ENCODE measurements at regions not wholly inside any gene's neighbourhood (a gene's known extent, or its start where the extent isn't known, plus 50 kb on each side); places are given as distances from the start of the nearest gene placed in this dataset.
A peak's percentile ranks its signal among the peaks of the same experiment; 100 is the strongest.

GRCh38 chr5:29037716-29038115 is 1999.3 kb upstream of the CDH9 start:
- FAIRE-seq (no peak), DNase-seq (no peak)
- Histone ChIP-seq H3K4me1 (ENCODE audit: control insufficient read depth in 2 of 3, insufficient read depth in 2 of 3, low read depth in 1 of 3, low read length in 3 of 3) (no peaks in the 10 kb centered on the region), H3K4me3 (ENCODE audit: low read length in 3 of 3) (no peak overlapping the region), H3K27ac (ENCODE audit: low read depth in 2 of 2, low read length in 2 of 2) (no peak overlapping the region), H3K27me3 (ENCODE audit: control insufficient read depth, insufficient read depth, low read length) (no peaks in the 10 kb centered on the region), H3K9me3 (ENCODE audit: control insufficient read depth in 2 of 3, insufficient read depth in 1 of 3, low read length in 3 of 3) (no peaks in the 10 kb centered on the region), H3K9ac (ENCODE audit: low read length in 3 of 3) (no peak overlapping the region), H3K36me3 (ENCODE audit: control insufficient read depth in 2 of 3, insufficient read depth in 3 of 3, low read length in 3 of 3) (no peaks in the 10 kb centered on the region)
- intact Hi-C loops (cut with DNase I), result no loop called here
- no peak for TF ChIP-seq CTCF (IDR thresholded peaks at IDR 0.05; ENCODE audit: borderline replicate concordance, extremely low read depth, insufficient read depth)

- Histone ChIP-seq H3K9me3 (ENCODE audit: control insufficient read depth in 2 of 3, insufficient read depth in 1 of 3, low read length in 3 of 3) (no peaks in the 10 kb centered on the region), H3K4me1 (ENCODE audit: control insufficient read depth in 2 of 3, insufficient read depth in 2 of 3, low read depth in 1 of 3, low read length in 3 of 3) (no peaks in the 10 kb centered on the region), H3K4me3 (ENCODE audit: low read length in 3 of 3) (no peak overlapping the region), H3K36me3 (ENCODE audit: control insufficient read depth in 2 of 3, insufficient read depth in 3 of 3, low read length in 3 of 3) (no peaks in the 10 kb centered on the region), H3K9ac (ENCODE audit: low read length in 3 of 3) (no peak overlapping the region), H3K27me3 (ENCODE audit: control insufficient read depth, insufficient read depth, low read length) (no peaks in the 10 kb centered on the region), H3K27ac (ENCODE audit: low read depth in 2 of 2, low read length in 2 of 2) (no peak overlapping the region)
- TF ChIP-seq CTCF (IDR thresholded peaks at IDR 0.05; ENCODE audit: borderline replicate concordance, extremely low read depth, insufficient read depth), result no peak
- no peak for FAIRE-seq
- DNase-seq, result no peak
- intact Hi-C loops (cut with DNase I), result no loop called here
Observed at GRCh38 chr5:29024052-29024451, 1985.7 kb upstream of the CDH9 start.

- intact Hi-C loops (cut with DNase I), result no loop called here
- FAIRE-seq (no peak), DNase-seq (no peak)
- no peak for TF ChIP-seq CTCF (IDR thresholded peaks at IDR 0.05; ENCODE audit: borderline replicate concordance, extremely low read depth, insufficient read depth)
- Histone ChIP-seq H3K4me3 (ENCODE audit: low read length in 3 of 3) (no peak overlapping the region), H3K4me1 (ENCODE audit: control insufficient read depth in 2 of 3, insufficient read depth in 2 of 3, low read depth in 1 of 3, low read length in 3 of 3) (no peaks in the 10 kb centered on the region), H3K27ac (ENCODE audit: low read depth in 2 of 2, low read length in 2 of 2) (no peak overlapping the region), H3K36me3 (ENCODE audit: control insufficient read depth in 2 of 3, insufficient read depth in 3 of 3, low read length in 3 of 3) (no peaks in the 10 kb centered on the region), H3K27me3 (ENCODE audit: control insufficient read depth, insufficient read depth, low read length) (no peaks in the 10 kb centered on the region), H3K9me3 (ENCODE audit: control insufficient read depth in 2 of 3, insufficient read depth in 1 of 3, low read length in 3 of 3) (no peaks in the 10 kb centered on the region), H3K9ac (ENCODE audit: low read length in 3 of 3) (no peak overlapping the region)
Observed at GRCh38 chr5:29023541-29023940, 1985.2 kb upstream of the CDH9 start.

GRCh38 chr5:29017501-29017900 is 1979.1 kb upstream of the CDH9 start:
- no peak overlapping the region for H3K27ac ChIP-seq (ENCODE audit: low read depth in 2 of 2, low read length in 2 of 2)
- H3K27me3 ChIP-seq (ENCODE audit: control insufficient read depth, insufficient read depth, low read length), result no peaks in the 10 kb centered on the region
- no peaks in the 10 kb centered on the region for H3K36me3 ChIP-seq (ENCODE audit: control insufficient read depth in 2 of 3, insufficient read depth in 3 of 3, low read length in 3 of 3)
- no peak overlapping the region for H3K9ac ChIP-seq (ENCODE audit: low read length in 3 of 3)
- TF ChIP-seq CTCF (IDR thresholded peaks at IDR 0.05; ENCODE audit: borderline replicate concordance, extremely low read depth, insufficient read depth), result no peak
- no peak overlapping the region for H3K4me3 ChIP-seq (ENCODE audit: low read length in 3 of 3)
- H3K9me3 ChIP-seq (ENCODE audit: control insufficient read depth in 2 of 3, insufficient read depth in 1 of 3, low read length in 3 of 3), result no peaks in the 10 kb centered on the region
- FAIRE-seq (no peak), DNase-seq (peak in 2 of 5 donors; percentile 13 to 33)
- intact Hi-C loops (cut with DNase I), result no loop called here
- peaks cover 0 to 16% (median 0%) of the 10 kb centered on the region in 3 donors for H3K4me1 ChIP-seq (ENCODE audit: control insufficient read depth in 2 of 3, insufficient read depth in 2 of 3, low read depth in 1 of 3, low read length in 3 of 3)
